Activated gamma-delta T cell treated with Interleukin-2 at 50 U/mL for 16 hours (primary cell): ENCODE measurements at regions not wholly inside any gene's neighbourhood (a gene's known extent, or its start where the extent isn't known, plus 50 kb on each side); places are given as distances from the start of the nearest gene placed in this dataset.
"Not testable (repeated sequence)": the region's sequence is repeated elsewhere in the genome, so short reads cannot be mapped to it uniquely, and the experiment has no call there.

ENCODE experiments used
- DNase-seq: peaks from one replicate; pipeline ENCODE4 v3.0.0-alpha.2; 2020

DNA sequence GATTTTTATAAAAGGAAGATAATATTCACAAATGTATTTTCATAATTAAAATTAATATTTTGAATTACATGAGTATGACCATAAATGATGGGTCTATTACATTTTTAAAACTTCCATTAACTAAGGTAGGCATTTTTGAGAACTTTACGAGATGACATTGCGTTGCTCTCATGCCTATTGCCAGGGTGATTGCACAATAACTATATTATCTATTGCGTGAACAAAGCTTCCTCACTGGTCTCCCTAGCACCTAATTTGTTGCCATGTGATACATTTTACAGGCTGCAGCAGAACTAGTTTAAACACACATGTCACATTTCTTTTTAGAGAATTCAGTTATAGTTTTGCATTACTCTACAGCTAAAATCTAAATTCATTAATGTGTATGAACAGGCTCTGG, 289.7 kb upstream of the GRID2 start:
- DNase-seq: no peak

- DNase-seq: no peak
Measured at GRCh38 chr4:92021203-92021602, 282.6 kb upstream of the GRID2 start.

GRCh38 chr4:92021788-92022187, 282.0 kb upstream of the GRID2 start:
- DNase-seq: no peak

- not testable (repeated sequence) for DNase-seq
Measured at GRCh38 chr4:92028830-92029229, 274.9 kb upstream of the GRID2 start.

- DNase-seq: no peak
Measured at GRCh38 chr4:92031825-92032224, 271.9 kb upstream of the GRID2 start.

DNA sequence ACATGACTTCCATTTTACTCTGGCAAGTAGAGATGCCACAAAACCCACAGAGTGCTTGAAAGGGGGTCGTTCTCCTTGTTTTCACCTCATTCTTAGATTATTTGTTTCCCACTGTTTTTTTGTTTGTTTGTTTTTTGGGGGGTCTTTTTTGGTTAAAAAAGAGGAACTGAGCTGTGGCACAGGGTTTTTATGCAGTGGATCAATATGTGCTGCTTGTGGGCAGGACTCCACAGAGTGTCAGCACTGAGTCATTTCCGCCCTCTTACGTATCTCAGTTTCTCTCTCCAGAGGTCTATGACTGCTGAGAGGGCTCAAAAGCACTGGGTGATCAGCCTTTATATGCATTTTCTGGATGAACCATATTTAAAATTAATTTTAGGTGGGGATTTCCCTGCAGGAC, 268.1 kb upstream of the GRID2 start:
- DNase-seq: no peak

DNA sequence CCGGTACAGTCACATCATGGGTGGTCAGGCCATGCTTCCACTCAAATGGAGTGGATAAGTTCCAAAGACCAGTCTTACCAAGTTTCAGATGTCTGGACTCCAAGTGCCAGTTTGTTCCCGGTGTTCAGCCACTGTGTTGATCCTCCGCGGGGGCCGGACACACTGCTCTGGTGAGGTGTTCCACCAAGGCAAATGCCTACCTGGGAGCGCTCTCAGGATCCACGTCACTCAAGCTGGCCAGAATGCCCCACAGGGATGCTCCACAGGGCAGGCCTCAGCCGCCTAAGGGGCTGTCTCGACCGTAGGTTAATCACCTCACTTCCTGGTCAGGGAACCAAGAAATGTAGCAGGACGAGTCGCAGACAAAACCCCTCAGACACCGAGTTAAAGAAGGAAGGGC, 258.0 kb upstream of the GRID2 start:
- DNase-seq: no peak

DNA sequence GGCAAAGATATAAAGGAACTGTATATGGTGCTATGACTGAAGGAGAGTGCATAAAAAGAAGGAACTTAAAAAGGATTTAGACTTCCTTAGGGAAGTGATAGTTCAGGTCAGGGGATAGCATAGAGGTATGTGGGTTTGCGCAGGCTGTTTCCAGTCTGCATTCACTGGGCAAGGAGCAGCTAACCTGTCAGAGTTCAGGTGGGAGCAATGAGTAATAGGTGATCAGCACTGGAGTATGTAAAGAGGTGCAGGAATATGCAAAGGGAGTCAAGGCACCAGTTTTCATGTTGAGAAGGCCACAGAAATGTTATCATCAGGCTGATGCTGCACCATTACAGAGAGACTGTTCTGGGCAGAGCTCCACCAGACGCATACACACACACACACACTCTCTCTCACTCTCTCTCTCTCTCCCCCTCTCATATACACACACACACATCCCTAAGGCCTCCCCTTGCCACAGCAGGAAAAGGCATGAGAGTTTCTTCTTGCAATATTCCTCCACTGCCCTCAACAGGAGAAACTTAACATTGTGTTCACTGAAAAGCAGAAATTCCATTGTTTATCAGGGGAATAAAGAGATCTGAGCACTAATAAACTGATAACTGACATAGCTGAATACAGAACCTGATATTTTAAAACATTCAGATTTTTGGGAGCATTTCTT, 256.4 kb upstream of the GRID2 start:
- no peak for DNase-seq

GRCh38 chr4:92050875-92051274, 252.9 kb upstream of the GRID2 start:
- no peak for DNase-seq

DNA sequence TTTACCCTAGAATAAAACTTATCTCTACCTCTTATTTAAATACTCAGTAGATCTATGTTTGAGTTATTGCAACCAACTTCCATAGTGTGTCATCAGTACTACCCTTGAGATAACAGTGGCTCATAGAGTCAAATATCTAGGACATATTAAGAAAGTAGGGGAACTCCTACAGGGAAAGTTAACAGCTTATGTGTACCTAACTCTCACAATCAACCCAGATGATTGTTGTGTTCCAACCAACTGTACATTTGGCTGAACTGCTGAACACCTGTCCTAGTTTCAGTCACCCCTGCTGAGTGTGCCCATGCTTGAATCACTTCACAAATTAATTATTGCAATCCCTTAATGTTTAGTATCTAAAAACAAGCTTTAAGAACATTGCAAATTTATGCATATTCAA, 244.2 kb upstream of the GRID2 start:
- DNase-seq: no peak

DNA sequence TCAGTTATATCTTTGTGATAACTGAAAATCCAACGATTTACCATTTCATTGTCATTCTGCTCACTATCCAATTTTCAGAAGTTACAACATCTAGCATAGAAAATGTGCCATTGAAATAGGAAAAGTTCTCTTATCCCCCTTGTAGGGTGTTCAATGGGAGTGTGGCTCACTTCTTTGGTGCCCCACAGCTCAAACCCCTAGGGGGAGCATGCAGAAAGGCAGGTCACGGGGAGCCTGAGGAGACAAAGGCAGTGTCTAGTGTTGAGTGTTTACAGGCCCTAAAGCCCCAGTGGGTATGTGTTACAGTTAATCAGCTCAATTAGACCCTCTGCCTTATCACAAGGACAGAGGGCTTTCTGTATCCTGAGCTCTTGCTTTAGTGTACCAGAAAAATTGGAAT, 243.4 kb upstream of the GRID2 start:
- no peak for DNase-seq

- DNase-seq: no peak
Measured at GRCh38 chr4:92064574-92064973, 239.2 kb upstream of the GRID2 start.

- no peak for DNase-seq
Measured at GRCh38 chr4:92066485-92066884, 237.3 kb upstream of the GRID2 start.

GRCh38 chr4:92071587-92071986, 232.2 kb upstream of the GRID2 start:
- DNase-seq: no peak

DNA sequence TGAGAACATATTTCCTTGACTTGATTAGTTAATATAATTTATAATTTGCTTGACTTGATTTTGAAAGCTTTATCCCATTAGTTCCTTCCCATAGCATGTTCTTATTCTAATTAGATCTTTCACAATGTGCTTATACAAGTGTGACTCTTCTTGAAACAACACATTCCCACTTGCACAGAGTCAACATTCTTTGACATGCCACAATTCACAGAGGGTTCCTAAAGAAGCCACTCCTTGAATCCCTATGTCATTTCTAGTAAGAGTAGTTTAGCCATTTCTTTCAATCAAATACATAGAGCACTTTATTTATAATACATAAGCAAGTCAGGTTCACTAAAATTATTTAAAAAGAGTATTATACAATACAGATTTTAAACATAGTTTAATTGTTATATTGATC, 228.9 kb upstream of the GRID2 start:
- no peak for DNase-seq

DNA sequence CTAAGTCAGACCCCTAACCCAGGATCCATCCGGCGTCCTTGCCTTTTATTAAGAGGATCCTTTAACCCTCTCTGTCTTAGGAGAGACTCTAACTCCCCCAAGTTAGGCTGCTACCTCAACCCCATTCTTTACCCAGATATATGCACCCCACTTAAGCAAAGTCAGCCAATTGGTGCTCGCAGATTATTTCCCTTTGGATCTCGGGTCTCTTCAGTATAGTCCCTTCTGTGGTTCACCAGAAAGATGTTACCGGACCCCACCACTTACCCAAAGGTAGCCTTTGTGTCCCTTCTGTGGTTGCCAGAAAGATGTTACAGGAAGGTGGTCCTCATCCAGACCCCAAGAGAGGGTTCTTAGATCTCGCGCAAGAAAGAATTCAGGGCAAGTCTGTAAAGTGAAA, 212.9 kb upstream of the GRID2 start:
- no peak for DNase-seq

DNA sequence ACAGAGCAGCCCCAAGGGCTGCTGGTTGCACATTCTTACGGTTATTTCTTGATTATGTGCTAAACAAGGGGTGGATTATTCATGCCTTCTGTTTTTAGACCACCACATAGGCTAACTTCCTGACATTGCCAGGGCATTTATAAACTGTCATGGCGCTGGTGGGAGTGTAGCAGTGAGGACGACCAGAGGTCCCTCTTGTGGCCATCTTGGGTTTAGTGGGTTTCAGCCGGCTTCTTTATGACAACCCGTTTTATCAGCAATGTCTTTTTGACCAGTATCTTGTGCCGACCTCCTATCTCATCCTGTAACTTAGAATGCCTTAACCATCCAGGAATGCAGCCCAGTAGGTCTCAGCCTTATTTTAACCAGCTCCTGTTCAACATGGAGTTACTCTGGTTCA, 212.4 kb upstream of the GRID2 start:
- DNase-seq: no peak

DNA sequence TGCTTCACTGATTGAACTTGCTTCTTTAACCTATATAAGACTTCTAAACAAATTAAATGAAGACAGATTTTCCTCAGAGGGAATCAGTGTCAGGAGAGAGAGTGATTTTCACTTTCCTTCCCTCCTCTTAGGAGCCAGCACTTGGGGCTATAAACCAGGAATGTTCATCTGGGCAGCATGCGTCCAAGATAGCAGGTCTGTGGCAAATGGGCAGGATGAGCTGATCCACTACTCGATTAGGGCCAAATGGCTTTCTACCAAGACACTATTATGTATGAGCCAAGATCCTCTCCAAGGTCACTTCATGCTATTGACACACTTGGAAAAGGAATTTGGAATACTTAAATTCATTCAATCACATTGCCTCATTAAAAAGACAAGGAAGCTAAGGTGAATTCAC, 203.9 kb upstream of the GRID2 start:
- no peak for DNase-seq

DNA sequence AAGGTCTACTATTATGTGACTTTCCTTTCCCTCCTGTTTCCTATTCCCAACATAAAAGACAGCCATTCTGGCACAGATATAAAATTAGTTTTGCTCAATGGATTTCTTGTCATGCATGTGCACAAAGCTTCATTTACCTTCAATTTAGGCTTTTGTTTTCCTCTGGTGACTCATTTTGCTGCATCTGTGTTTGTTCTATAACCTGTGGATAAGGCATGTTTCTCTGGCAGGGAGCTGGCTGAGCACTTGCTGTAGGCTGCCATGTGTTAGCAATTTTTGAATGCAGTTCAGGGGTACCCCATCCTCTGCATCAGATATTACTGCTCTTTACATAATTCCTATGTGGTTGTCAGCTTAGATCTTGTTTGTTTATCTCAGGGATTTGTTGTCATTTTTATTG, 202.8 kb upstream of the GRID2 start:
- no peak for DNase-seq

DNA sequence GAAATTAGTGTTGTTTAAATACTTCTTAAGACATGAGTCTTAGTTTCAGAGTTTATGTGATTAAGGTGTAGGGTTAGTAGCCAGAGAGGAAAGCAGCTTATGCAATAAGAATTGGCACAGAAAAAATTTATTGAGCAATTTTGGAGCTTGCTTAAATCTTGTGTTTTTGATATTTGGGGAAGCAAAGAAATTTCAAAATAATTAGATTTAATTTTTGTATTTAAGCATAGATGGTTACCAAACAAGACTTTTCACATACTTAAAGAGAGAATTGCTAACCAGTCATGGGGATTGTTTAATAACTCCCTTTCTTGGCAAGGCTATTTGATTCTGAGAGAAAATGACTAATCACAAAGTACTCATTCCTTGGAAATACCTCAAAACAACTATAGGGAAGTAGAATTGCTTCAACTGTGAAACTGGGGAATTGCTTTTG, 202.0 kb upstream of the GRID2 start:
- DNase-seq: no peak

DNA sequence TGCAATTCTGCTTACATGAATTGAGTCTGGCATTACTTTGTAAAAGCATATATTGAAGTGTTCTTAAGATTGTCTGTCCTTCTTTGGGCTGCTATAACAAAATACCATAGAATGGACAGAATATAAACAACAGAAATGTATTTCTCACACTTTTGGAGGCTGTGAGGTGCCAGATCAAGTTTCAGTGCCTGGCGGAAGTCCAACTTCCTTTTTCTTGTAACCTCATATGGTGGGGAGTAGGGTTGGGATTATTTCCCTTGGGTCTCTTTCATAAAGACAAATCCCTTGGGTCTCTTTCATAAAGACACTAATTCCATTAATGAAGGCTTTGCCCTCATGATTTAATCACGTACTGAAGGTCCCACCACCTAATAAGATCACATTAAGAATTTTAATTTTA, 199.3 kb upstream of the GRID2 start:
- no peak for DNase-seq

GRCh38 chr4:92106816-92107215, 196.9 kb upstream of the GRID2 start:
- DNase-seq: no peak

- DNase-seq: no peak
Measured at GRCh38 chr4:92111493-92111892, 192.3 kb upstream of the GRID2 start.

- no peak for DNase-seq
Measured at GRCh38 chr4:92112805-92113204, 191.0 kb upstream of the GRID2 start.

GRCh38 chr4:92120810-92121498, 182.8 kb upstream of the GRID2 start:
- no peak for DNase-seq
